Stimulated activated naive CD8-positive, alpha-beta T cell treated with anti-CD3 and anti-CD28 coated beads, Interleukin-15, Interleukin-2, amounts not matched to agents 100 ng/mL and 50 ng/mL, for 24 hours (primary cell): ENCODE measurements at regions not wholly inside any gene's neighbourhood (a gene's known extent, or its start where the extent isn't known, plus 50 kb on each side); places are given as distances from the start of the nearest gene placed in this dataset.
"Not testable (repeated sequence)": the region's sequence is repeated elsewhere in the genome, so short reads cannot be mapped to it uniquely, and the experiment has no call there.

Source experiments
- H3K27ac Mint-ChIP-seq: one replicate; pipeline ENCODE4 v1.8.0; 2021; ENCODE audit warnings: mild to moderate bottlenecking, mixed read lengths
- H3K27me3 Mint-ChIP-seq: one replicate; pipeline ENCODE4 v1.8.0; 2021; ENCODE audit warnings: mixed read lengths
- H3K36me3 Mint-ChIP-seq: one replicate; pipeline ENCODE4 v1.8.0; 2021; ENCODE audit warnings: low read depth, mixed read lengths
- H3K4me1 Mint-ChIP-seq: one replicate; pipeline ENCODE4 v1.8.0; 2021; ENCODE audit warnings: low read depth, mixed read lengths
- H3K4me3 Mint-ChIP-seq: one replicate; pipeline ENCODE4 v1.8.0; 2021; ENCODE audit warnings: mild to moderate bottlenecking, mixed read lengths
- H3K9me3 Mint-ChIP-seq: one replicate; pipeline ENCODE4 v1.8.0; 2021; ENCODE audit warnings: mixed read lengths

DNA sequence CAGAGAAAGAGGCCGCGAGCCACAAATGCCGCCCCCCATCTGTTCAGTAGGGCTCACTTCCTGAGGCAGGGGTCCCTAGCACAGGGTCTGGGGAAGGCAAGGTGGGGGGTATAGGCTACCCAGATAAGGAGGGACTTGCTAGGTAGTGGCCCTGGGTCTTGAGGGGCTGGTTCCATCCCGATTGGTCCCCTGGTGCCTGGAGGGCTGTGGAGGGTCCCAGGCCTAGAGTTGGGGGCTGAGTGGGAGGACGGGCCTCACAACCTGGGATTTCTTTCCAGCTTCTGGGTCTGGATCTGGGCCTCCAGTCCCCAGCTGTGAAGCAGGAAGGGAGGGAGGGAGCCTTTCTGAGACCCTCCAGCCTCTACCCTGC is 75.1 kb upstream of the EN2 start:
- no peak overlapping the region for H3K4me3 Mint-ChIP-seq
- H3K9me3 Mint-ChIP-seq: no peaks in the 10 kb centered on the region
- H3K27me3 Mint-ChIP-seq: peaks cover 79% of the 10 kb centered on the region
- no peak overlapping the region for H3K27ac Mint-ChIP-seq
- peaks cover 19% of the 10 kb centered on the region for H3K4me1 Mint-ChIP-seq
- no peaks in the 10 kb centered on the region for H3K36me3 Mint-ChIP-seq

DNA sequence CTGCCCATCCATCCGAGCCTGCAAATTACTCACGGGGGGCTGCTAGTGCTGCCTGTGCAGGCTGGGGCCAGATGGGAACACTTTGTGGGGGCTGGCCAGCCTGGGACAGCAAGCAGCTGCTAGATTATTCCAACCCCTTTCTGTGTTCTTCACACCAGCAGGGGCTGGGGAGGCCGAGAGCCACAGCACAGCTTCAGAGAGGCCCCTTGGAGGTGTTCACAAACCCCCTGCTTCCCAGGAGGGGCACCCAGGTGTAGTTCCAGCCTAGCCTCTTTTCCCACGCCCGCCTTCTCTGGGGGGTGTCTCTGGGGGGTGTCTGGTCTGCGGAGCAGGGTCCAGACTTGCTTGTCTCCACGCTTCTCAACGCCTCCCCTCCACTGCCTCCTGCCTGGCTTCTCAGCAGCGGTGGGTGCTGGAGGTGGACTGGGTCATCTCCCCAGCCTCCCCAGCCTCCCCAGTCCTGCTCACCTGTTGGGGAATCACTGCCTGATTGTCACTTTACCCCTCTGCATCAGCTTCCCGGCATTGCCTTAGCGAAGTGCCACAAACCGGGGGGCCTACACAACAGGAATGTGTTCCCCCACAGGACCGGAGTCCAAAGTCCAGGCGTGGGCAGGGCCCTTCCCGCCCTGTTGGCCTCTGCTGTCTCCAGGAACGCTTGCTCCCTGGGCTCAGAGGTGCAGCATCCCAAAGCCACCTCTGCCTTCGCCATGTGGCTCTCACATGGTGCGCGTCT is 74.0 kb upstream of the EN2 start:
- Mint-ChIP-seq H3K4me3 (no peak overlapping the region), H3K27ac (no peak overlapping the region), H3K9me3 (no peaks in the 10 kb centered on the region), H3K36me3 (no peaks in the 10 kb centered on the region), H3K27me3 (peaks cover 74% of the 10 kb centered on the region), H3K4me1 (peaks cover 19% of the 10 kb centered on the region)

- Mint-ChIP-seq H3K4me1 (peaks cover 19% of the 10 kb centered on the region), H3K36me3 (no peaks in the 10 kb centered on the region), H3K9me3 (no peaks in the 10 kb centered on the region), H3K4me3 (no peak overlapping the region), H3K27ac (no peak overlapping the region), H3K27me3 (peaks cover 72% of the 10 kb centered on the region)
Observed at GRCh38 chr7:155384751-155385150, 73.2 kb upstream of the EN2 start.

GRCh38 chr7:155385182-155385581 is 72.7 kb upstream of the EN2 start:
- H3K9me3 Mint-ChIP-seq, H3K36me3 Mint-ChIP-seq, H3K27ac Mint-ChIP-seq, H3K4me3 Mint-ChIP-seq: not testable (repeated sequence)
- H3K4me1 Mint-ChIP-seq: peaks cover 17% of the 10 kb centered on the region
- peaks cover 69% of the 10 kb centered on the region for H3K27me3 Mint-ChIP-seq

DNA sequence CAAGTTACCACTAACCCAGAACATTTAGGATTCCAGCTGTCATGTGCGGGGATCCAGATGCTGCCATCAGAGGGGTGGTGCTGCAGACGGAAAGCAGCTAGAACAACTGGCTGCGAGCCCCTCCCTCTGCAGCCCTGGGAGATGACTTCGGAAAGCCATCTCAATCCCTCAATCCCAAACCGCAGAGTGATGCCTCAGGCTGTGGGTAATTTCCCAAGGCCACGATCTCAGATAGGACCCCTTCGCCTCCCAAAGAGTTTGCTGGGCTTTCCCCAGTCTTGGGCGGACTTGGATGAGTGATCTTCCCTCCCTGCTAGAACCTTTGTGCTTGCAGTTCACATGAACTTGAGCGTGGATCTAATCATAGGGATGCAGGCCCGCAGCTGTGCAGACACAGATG is 71.3 kb upstream of the EN2 start:
- peaks cover 4% of the 10 kb centered on the region for H3K4me1 Mint-ChIP-seq
- no peaks in the 10 kb centered on the region for H3K9me3 Mint-ChIP-seq
- peaks cover 56% of the 10 kb centered on the region for H3K27me3 Mint-ChIP-seq
- H3K36me3 Mint-ChIP-seq: no peaks in the 10 kb centered on the region
- no peak overlapping the region for H3K4me3 Mint-ChIP-seq
- no peak overlapping the region for H3K27ac Mint-ChIP-seq

DNA sequence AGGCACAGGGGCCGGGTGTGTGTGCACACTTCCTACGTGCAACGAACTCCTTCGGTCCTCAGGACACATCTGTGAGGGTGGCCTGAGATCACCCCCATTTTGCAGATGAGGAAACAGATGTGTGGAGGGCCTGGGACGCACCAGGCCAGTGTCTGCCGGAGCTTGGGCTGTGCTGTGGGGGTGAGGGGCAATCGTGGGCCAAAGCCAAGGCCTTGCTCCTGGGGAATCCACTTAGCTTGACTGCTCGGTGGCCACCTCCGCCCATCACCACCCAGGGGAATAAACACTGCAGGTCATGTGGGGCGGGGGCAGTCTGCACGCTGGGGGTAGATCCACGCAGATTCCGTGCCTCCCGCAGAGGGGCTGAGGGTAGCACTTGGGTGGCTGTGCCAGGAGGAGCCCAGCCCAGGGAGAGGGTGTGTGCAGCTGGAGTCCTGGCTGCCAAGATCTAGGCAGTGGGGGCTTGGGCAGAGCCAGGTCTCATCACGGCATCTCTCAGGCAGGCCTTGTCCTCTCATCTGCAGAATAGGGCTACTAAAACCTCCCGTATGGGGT is 70.8 kb upstream of the EN2 start:
- Mint-ChIP-seq H3K27me3 (peaks cover 51% of the 10 kb centered on the region), H3K27ac (no peak overlapping the region), H3K4me1 (no peaks in the 10 kb centered on the region), H3K9me3 (no peaks in the 10 kb centered on the region), H3K36me3 (no peaks in the 10 kb centered on the region), H3K4me3 (no peak overlapping the region)

- Mint-ChIP-seq H3K4me1 (no peaks in the 10 kb centered on the region), H3K9me3 (no peaks in the 10 kb centered on the region), H3K4me3 (no peak overlapping the region), H3K27ac (no peak overlapping the region), H3K27me3 (peaks cover 45% of the 10 kb centered on the region), H3K36me3 (no peaks in the 10 kb centered on the region)
Observed at GRCh38 chr7:155388561-155388960, 69.4 kb upstream of the EN2 start.

GRCh38 chr7:155391414-155391813 is 66.5 kb upstream of the EN2 start:
- no peak overlapping the region for H3K4me3 Mint-ChIP-seq
- no peak overlapping the region for H3K27ac Mint-ChIP-seq
- no peaks in the 10 kb centered on the region for H3K4me1 Mint-ChIP-seq
- peaks cover 26% of the 10 kb centered on the region for H3K27me3 Mint-ChIP-seq
- H3K9me3 Mint-ChIP-seq: no peaks in the 10 kb centered on the region
- H3K36me3 Mint-ChIP-seq: no peaks in the 10 kb centered on the region

GRCh38 chr7:155392726-155393570 is 65.0 kb upstream of the EN2 start:
- no peaks in the 10 kb centered on the region for H3K36me3 Mint-ChIP-seq
- H3K27ac Mint-ChIP-seq: no peak overlapping the region
- H3K27me3 Mint-ChIP-seq: peaks cover 20% of the 10 kb centered on the region
- no peaks in the 10 kb centered on the region for H3K4me1 Mint-ChIP-seq
- H3K9me3 Mint-ChIP-seq: no peaks in the 10 kb centered on the region
- no peak overlapping the region for H3K4me3 Mint-ChIP-seq

DNA sequence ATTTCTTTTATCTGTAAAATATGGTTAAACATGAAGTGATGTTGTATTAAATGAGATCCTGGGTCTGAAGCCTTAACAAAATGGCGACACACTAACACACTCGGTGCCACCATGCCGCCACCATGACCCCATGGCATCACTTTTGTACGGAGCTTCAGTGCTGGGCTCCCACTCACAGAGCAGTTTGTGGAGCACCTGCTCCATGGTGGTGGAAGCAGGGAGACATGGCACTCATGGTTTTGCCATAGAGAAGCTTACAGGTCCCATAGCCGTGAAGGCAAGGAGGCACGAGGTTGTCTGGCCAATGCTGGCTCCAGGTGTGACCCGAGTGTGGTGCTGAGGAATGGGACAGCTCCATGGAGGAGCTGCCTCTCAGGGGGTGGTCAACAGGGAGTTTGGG is 63.5 kb upstream of the EN2 start:
- Mint-ChIP-seq H3K36me3 (no peaks in the 10 kb centered on the region), H3K4me1 (no peaks in the 10 kb centered on the region), H3K4me3 (no peak overlapping the region), H3K9me3 (no peaks in the 10 kb centered on the region), H3K27ac (no peak overlapping the region), H3K27me3 (peaks cover 15% of the 10 kb centered on the region)

- Mint-ChIP-seq H3K27me3 (peaks cover 12% of the 10 kb centered on the region), H3K36me3 (no peaks in the 10 kb centered on the region), H3K4me1 (no peaks in the 10 kb centered on the region), H3K4me3 (no peak overlapping the region), H3K27ac (no peak overlapping the region), H3K9me3 (no peaks in the 10 kb centered on the region)
Observed at GRCh38 chr7:155395176-155395797, 62.6 kb upstream of the EN2 start.

DNA sequence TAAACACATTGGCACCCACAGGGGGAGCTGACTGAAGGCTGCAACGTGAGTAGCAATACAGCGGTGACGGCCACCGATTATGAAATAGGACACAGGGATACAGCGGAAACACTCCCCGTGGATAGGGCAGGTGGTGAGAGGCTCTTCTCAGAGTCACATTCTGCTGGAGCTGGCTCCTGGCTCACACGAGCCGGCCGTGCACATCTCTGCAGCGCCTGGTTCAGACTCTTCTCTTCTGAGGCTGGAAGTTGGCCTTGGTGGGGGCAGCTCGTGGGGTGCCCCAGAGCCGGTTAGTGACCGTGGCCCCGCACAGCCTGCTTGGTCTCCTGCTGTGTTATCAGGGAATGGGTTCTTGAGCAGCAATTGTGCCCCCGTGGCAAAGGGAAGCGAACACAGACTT is 61.3 kb upstream of the EN2 start:
- Mint-ChIP-seq H3K27me3 (peaks cover 25% of the 10 kb centered on the region), H3K4me3 (no peak overlapping the region), H3K36me3 (no peaks in the 10 kb centered on the region), H3K27ac (no peak overlapping the region), H3K9me3 (no peaks in the 10 kb centered on the region), H3K4me1 (no peaks in the 10 kb centered on the region)

DNA sequence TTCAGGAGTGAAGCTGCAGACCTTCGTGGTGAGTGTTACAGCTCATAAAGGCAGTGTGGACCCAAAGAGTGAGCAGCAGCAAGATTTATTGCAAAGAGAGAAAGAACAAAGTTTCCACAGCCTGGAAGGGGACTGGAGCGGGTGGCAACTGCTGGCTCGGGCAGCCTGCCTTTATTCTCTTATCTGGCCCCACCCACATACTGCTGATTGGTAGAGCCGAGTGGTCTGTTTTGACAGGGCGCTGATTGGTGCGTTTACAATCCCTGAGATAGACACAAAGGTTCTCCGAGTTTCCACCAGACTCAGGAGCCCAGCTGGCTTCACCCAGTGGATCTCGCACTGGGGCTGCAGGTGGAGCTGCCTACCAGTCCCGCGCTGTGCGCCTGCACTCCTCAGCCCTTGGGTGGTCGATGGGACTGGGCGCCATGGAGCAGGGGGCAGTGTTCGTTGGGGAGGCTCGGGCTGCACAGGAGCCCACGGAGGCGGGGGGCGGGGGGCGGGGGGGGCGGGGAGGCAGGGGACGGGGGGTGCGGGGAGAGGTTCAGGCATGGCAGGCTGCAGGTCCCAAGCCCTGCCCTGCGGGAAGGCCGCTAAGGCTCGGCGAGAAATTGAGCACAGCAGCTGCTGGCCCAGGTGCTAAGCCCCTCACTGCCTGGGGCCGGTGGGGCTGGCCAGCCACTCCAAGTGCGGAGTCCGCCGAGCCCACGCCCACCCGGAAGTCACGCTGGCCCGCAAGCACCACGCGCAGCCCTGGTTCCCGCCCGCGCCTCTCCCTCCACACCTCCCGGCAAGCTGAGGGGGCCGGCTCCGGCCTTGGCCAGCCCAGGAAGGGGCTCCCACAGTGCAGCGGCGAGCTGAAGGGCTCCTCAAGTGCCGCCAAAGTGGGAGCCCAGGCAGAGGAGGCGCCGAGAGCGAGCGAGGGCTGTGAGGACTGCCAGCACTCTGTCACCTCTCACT is 59.9 kb upstream of the EN2 start:
- not testable (repeated sequence) for H3K4me1 Mint-ChIP-seq

DNA sequence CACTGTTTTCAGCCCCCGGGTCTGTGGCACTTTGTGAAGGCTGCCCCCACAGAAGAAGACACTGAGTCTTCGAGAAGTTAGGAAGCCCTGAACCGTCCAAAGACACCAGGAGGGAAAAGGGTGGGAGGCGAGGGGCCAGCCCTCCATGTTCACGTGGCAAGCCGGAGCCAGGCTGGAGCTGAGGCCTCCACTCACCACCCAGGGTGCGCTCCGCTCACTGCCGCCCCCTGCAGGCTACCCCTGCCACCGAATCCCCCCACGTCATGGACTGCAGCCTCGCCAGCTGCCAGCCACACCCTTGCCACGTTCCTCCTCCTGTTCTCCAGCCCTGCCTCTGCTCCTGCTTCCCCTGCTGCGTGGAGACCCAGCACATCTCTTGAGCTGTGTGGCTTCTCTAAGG is 59.0 kb upstream of the EN2 start:
- H3K9me3 Mint-ChIP-seq: no peaks in the 10 kb centered on the region
- H3K4me3 Mint-ChIP-seq: no peak overlapping the region
- H3K27ac Mint-ChIP-seq: no peak overlapping the region
- H3K27me3 Mint-ChIP-seq: peaks cover 35% of the 10 kb centered on the region
- H3K4me1 Mint-ChIP-seq: no peaks in the 10 kb centered on the region
- H3K36me3 Mint-ChIP-seq: no peaks in the 10 kb centered on the region

More for the DNA sequence above, 59.9 kb upstream of the EN2 start:
- not testable (repeated sequence) for H3K9me3 Mint-ChIP-seq, H3K36me3 Mint-ChIP-seq, H3K4me3 Mint-ChIP-seq, H3K27ac Mint-ChIP-seq
- H3K27me3 Mint-ChIP-seq: peaks cover 34% of the 10 kb centered on the region
